ENCODE measurements at regions not wholly inside any gene's neighbourhood (a gene's known extent, or its start where the extent isn't known, plus 50 kb on each side); places are given as distances from the start of the nearest gene placed in this dataset.

DNA sequence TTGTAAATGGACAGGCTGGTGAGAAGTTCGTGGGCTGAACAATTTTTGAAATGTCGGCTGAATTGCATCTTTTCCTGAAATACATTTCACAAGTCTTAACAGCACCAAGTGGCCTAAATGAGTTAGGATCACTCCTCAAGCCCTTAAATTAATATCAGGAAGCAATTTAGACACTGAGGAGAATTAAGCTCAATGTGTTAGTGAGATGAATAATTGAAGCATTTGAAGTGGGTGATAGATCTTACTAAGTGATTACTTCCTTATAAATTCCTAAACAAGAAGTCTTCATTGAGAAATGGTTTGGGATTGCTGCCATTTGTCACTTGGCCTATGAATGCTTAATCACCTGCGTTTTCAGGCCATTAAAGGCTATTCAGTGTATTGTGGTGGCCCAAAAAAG is 116.8 kb downstream of the NAA11 start:
- TF ChIP-seq, protein P1, sequence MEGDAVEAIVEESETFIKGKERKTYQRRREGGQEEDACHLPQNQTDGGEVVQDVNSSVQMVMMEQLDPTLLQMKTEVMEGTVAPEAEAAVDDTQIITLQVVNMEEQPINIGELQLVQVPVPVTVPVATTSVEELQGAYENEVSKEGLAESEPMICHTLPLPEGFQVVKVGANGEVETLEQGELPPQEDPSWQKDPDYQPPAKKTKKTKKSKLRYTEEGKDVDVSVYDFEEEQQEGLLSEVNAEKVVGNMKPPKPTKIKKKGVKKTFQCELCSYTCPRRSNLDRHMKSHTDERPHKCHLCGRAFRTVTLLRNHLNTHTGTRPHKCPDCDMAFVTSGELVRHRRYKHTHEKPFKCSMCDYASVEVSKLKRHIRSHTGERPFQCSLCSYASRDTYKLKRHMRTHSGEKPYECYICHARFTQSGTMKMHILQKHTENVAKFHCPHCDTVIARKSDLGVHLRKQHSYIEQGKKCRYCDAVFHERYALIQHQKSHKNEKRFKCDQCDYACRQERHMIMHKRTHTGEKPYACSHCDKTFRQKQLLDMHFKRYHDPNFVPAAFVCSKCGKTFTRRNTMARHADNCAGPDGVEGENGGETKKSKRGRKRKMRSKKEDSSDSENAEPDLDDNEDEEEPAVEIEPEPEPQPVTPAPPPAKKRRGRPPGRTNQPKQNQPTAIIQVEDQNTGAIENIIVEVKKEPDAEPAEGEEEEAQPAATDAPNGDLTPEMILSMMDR (IDR thresholded peaks at IDR 0.05): no peak
- TF ChIP-seq POLR2AphosphoS5 (IDR thresholded peaks at IDR 0.05; ENCODE audit: low read depth, low read length) (no peak), TCF7L2 (IDR thresholded peaks at IDR 0.05; ENCODE audit: low read depth, low read length) (no peak)
- TF ChIP-seq, protein P2, sequence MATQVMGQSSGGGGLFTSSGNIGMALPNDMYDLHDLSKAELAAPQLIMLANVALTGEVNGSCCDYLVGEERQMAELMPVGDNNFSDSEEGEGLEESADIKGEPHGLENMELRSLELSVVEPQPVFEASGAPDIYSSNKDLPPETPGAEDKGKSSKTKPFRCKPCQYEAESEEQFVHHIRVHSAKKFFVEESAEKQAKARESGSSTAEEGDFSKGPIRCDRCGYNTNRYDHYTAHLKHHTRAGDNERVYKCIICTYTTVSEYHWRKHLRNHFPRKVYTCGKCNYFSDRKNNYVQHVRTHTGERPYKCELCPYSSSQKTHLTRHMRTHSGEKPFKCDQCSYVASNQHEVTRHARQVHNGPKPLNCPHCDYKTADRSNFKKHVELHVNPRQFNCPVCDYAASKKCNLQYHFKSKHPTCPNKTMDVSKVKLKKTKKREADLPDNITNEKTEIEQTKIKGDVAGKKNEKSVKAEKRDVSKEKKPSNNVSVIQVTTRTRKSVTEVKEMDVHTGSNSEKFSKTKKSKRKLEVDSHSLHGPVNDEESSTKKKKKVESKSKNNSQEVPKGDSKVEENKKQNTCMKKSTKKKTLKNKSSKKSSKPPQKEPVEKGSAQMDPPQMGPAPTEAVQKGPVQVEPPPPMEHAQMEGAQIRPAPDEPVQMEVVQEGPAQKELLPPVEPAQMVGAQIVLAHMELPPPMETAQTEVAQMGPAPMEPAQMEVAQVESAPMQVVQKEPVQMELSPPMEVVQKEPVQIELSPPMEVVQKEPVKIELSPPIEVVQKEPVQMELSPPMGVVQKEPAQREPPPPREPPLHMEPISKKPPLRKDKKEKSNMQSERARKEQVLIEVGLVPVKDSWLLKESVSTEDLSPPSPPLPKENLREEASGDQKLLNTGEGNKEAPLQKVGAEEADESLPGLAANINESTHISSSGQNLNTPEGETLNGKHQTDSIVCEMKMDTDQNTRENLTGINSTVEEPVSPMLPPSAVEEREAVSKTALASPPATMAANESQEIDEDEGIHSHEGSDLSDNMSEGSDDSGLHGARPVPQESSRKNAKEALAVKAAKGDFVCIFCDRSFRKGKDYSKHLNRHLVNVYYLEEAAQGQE (IDR thresholded peaks at IDR 0.05; ENCODE audit: insufficient read depth in 1 of 2, low read depth in 2 of 2, low read length in 1 of 2): no peak

All from Panc1 (cell line).